MM.1S (cell line): ENCODE measurements at regions not wholly inside any gene's neighbourhood (a gene's known extent, or its start where the extent isn't known, plus 50 kb on each side); places are given as distances from the start of the nearest gene placed in this dataset.

Experiments
- DNase-seq: peaks from one replicate; pipeline ENCODE4 v3.0.0-alpha.2; 2015
- H2AFZ ChIP-seq: fragments of 300-600 bp; sonication (generic); 2 replicates; pipeline ENCODE4 v1.6.0; 2016; ENCODE audit warnings: antibody characterized with exemption, low read length
- H3F3A ChIP-seq: fragments of 300-600 bp; sonication (generic); 2 replicates; pipeline ENCODE4 v1.6.1; 2016; ENCODE audit warnings: mild to moderate bottlenecking, antibody characterized with exemption, low read length, moderate library complexity, mixed read lengths; ENCODE audit not compliant: insufficient read depth
- H3K27ac ChIP-seq: fragments of 300-600 bp; sonication (generic); 2 replicates; pipeline ENCODE4 v1.5.1; 2016; ENCODE audit warnings: mild to moderate bottlenecking, low read length
- H3K27me3 ChIP-seq: fragments of 300-600 bp; sonication (generic); replicated peaks from 2 replicates; pipeline ENCODE4 v1.6.0; 2016; ENCODE audit warnings: low read length; ENCODE audit not compliant: insufficient read depth
- H3K36me3 ChIP-seq: fragments of 300-600 bp; sonication (generic); replicated peaks from 2 replicates; pipeline ENCODE4 v1.6.1; 2016; ENCODE audit warnings: mild to moderate bottlenecking, low read length, mixed read lengths; ENCODE audit not compliant: insufficient read depth
- H3K4me1 ChIP-seq: fragments of 300-600 bp; sonication (generic); 2 replicates; pipeline ENCODE4 v1.6.1; 2016; ENCODE audit warnings: low read length, mixed read lengths
- H3K4me2 ChIP-seq: fragments of 300-600 bp; sonication (generic); 2 replicates; pipeline ENCODE4 v1.6.0; 2016; ENCODE audit warnings: low read depth, low read length
- H3K4me3 ChIP-seq: fragments of 300-600 bp; sonication (generic); 2 replicates; pipeline ENCODE4 v1.5.1; 2016; ENCODE audit warnings: low read length, mixed read lengths
- H3K79me2 ChIP-seq: fragments of 300-600 bp; sonication (generic); 2 replicates; pipeline ENCODE4 v1.6.1; 2016; ENCODE audit warnings: mixed run types, low read length, mixed read lengths
- H3K9ac ChIP-seq: fragments of 300-600 bp; sonication (generic); 2 replicates; pipeline ENCODE4 v1.6.1; 2016; ENCODE audit warnings: low read length, mixed read lengths
- H3K9me2 ChIP-seq: fragments of 300-600 bp; sonication (generic); replicated peaks from 2 replicates; pipeline ENCODE4 v1.6.1; 2016; ENCODE audit warnings: mild to moderate bottlenecking, low read length, mixed read lengths; ENCODE audit not compliant: insufficient read depth
- H3K9me3 ChIP-seq: fragments of 300-600 bp; sonication (generic); replicated peaks from 2 replicates; pipeline ENCODE4 v1.6.1; 2016; ENCODE audit warnings: mild to moderate bottlenecking, low read length, mixed read lengths; ENCODE audit not compliant: insufficient read depth
- H4K20me1 ChIP-seq: fragments of 300-600 bp; sonication (generic); 2 replicates; pipeline ENCODE4 v1.6.1; 2016; ENCODE audit warnings: mild to moderate bottlenecking, low read length, moderate library complexity, mixed read lengths; ENCODE audit not compliant: insufficient read depth
- EZH2 ChIP-seq: fragments of 300-600 bp; sonication (generic); optimal IDR thresholded peaks from 2 replicates; pipeline ENCODE3; 2017; ENCODE audit warnings: low read depth, mild to moderate bottlenecking, antibody characterized with exemption, low read length, mixed read lengths
- EZH2phosphoT487 ChIP-seq: fragments of 300-600 bp; sonication (generic); IDR thresholded peaks from 2 replicates; pipeline ENCODE4 v1.6.1; 2018; ENCODE audit warnings: antibody characterized with exemption, low read length
- TF ChIP-seq, protein P1 (sequence below): fragments of 300-600 bp; sonication (generic); IDR thresholded peaks from 2 replicates; pipeline ENCODE4 v1.5.1; 2016; ENCODE audit warnings: antibody characterized with exemption, low read length, mixed read lengths

DNA sequence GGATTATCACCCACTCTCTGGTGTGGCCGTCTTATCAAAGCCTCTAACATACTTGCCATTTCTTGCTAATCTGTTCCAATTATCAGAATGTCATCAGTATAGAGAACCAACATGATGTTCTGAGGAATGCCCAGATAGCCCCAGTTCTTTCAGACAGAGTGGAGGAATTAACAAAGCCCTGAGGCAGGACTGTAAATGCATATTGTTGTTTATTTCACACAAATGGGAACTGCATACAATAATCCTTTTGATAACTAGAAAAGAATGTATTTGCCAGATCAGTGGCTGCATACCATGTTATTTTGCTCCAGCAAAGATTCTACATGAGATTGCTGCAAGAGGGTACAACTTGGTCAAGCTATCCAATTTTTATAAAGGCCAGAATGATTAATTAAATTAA lies 112.8 kb upstream of the HEY2 start:
- Histone ChIP-seq H4K20me1 (no peaks in the 10 kb centered on the region), H3K9me2 (no peaks in the 10 kb centered on the region), H3K79me2 (no peaks in the 10 kb centered on the region), H3K27ac (no peak overlapping the region), H3K4me2 (no peak overlapping the region), H3K4me1 (no peaks in the 10 kb centered on the region), H3K9ac (no peak overlapping the region), H3K27me3 (no peaks in the 10 kb centered on the region), H3K36me3 (no peaks in the 10 kb centered on the region), H2AFZ (no peak overlapping the region), H3K4me3 (no peak overlapping the region), H3K9me3 (no peaks in the 10 kb centered on the region), H3F3A (no peaks in the 10 kb centered on the region)
- TF ChIP-seq, protein P1, sequence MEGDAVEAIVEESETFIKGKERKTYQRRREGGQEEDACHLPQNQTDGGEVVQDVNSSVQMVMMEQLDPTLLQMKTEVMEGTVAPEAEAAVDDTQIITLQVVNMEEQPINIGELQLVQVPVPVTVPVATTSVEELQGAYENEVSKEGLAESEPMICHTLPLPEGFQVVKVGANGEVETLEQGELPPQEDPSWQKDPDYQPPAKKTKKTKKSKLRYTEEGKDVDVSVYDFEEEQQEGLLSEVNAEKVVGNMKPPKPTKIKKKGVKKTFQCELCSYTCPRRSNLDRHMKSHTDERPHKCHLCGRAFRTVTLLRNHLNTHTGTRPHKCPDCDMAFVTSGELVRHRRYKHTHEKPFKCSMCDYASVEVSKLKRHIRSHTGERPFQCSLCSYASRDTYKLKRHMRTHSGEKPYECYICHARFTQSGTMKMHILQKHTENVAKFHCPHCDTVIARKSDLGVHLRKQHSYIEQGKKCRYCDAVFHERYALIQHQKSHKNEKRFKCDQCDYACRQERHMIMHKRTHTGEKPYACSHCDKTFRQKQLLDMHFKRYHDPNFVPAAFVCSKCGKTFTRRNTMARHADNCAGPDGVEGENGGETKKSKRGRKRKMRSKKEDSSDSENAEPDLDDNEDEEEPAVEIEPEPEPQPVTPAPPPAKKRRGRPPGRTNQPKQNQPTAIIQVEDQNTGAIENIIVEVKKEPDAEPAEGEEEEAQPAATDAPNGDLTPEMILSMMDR, result no peak
- no peak for TF ChIP-seq EZH2phosphoT487
- TF ChIP-seq EZH2, result no peak
- DNase-seq, result no peak

DNA sequence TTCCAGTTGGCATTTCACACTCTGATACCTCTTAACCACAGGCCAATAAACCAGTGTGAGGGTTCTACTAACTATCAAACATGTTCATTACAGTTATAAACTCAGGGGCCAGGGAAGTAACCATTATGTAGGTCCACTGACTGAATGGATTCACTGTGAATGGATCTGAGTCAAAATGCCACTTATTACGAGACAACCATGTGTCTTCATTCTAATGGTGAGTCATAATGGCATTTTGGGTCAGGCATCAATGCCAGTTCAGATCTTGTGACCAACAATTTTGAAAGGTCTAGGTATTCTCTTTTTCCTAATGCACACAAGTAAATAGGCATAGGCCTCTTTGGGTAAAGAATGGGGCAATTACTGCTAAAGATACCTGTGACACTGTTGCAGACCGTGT lies 112.2 kb upstream of the HEY2 start:
- H4K20me1 ChIP-seq, result no peaks in the 10 kb centered on the region
- H3K27ac ChIP-seq, result no peak overlapping the region
- TF ChIP-seq, protein P1, result no peak
- TF ChIP-seq EZH2phosphoT487 (no peak), EZH2 (no peak)
- no peak overlapping the region for H3K9ac ChIP-seq
- H2AFZ ChIP-seq, result no peak overlapping the region
- no peak overlapping the region for H3K4me2 ChIP-seq
- no peaks in the 10 kb centered on the region for H3K36me3 ChIP-seq
- H3K4me3 ChIP-seq, result no peak overlapping the region
- H3K79me2 ChIP-seq, result no peaks in the 10 kb centered on the region
- H3K27me3 ChIP-seq, result no peaks in the 10 kb centered on the region
- no peaks in the 10 kb centered on the region for H3K4me1 ChIP-seq
- DNase-seq, result no peak
- no peaks in the 10 kb centered on the region for H3F3A ChIP-seq
- H3K9me2 ChIP-seq, result no peaks in the 10 kb centered on the region
- no peaks in the 10 kb centered on the region for H3K9me3 ChIP-seq

DNA sequence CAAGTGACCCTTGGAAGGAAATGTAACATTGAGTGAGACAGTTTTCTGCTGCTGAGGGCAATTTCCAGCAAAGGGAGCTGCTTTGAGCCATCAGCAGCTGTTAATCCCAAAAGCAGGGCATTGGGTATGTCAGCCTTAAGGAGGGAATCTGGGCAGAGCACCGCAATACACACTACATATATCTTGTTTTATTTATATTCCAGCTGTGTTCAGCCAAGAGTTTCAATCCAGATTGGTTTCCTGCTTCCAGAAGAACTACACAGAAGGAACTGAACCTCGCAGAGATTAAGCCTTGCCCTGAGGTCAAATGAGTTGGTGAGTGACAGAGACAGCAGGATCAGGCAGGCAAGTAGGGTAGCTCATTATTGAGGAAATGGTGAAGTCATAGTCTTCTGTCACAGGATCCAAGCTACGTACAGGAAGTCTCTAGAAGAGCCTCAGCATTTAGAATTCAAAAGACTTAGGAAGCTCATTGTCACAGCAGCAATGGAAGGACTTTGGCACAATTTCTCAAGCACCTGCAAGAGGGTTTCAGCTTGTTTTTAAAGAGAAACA lies 109.9 kb upstream of the HEY2 start:
- no peak overlapping the region for H3K27ac ChIP-seq
- H3K79me2 ChIP-seq, result no peaks in the 10 kb centered on the region
- DNase-seq, result no peak
- no peak overlapping the region for H3K9ac ChIP-seq
- H3K4me1 ChIP-seq, result no peaks in the 10 kb centered on the region
- TF ChIP-seq EZH2 (no peak), EZH2phosphoT487 (no peak)
- TF ChIP-seq, protein P1, result no peak
- H4K20me1 ChIP-seq, result no peaks in the 10 kb centered on the region
- H3K36me3 ChIP-seq, result no peaks in the 10 kb centered on the region
- H3F3A ChIP-seq, result no peaks in the 10 kb centered on the region
- H3K9me3 ChIP-seq, result no peaks in the 10 kb centered on the region
- no peaks in the 10 kb centered on the region for H3K27me3 ChIP-seq
- no peaks in the 10 kb centered on the region for H3K9me2 ChIP-seq
- no peak overlapping the region for H3K4me2 ChIP-seq
- no peak overlapping the region for H2AFZ ChIP-seq
- no peak overlapping the region for H3K4me3 ChIP-seq
